Ovary (tissue), 7 donors: ENCODE measurements at regions not wholly inside any gene's neighbourhood (a gene's known extent, or its start where the extent isn't known, plus 50 kb on each side); places are given as distances from the start of the nearest gene placed in this dataset.

Experiments used
- DNase-seq, 5 donors: peaks; one replicate each; pipeline ENCODE4 v3.0.0-alpha.2; 2019 to 2020
- H3K27ac ChIP-seq, 2 donors: fragments of 200-600 bp; one replicate each; pipeline versions ENCODE4 v1.5.1 to v1.8.0; 2019 to 2022
- H3K27me3 ChIP-seq: fragments of 200-600 bp; one replicate; pipeline ENCODE4 v1.8.0; 2022
- H3K36me3 ChIP-seq: fragments of 200-600 bp; sonication (generic); one replicate; pipeline ENCODE4 v1.5.1; 2019
- H3K4me1 ChIP-seq: one replicate; pipeline ENCODE4 v1.8.1; 2013; ENCODE audit warnings: mild to moderate bottlenecking, moderate library complexity; ENCODE audit not compliant: insufficient read depth
- H3K4me3 ChIP-seq: fragments of 200-600 bp; sonication (generic); one replicate; pipeline ENCODE4 v1.5.1; 2017
- H3K9me3 ChIP-seq, 2 donors: fragments of 200-600 bp in 1 of 2; sonication (generic) in 1 of 2; one replicate each; pipeline versions ENCODE4 v1.5.1 to v1.8.1; 2013 to 2019; ENCODE audit warnings: mild to moderate bottlenecking in 1 of 2, moderate library complexity in 1 of 2
- EP300 ChIP-seq: sonication (generic); formaldehyde crosslinking; IDR thresholded peaks from one replicate; pipeline ENCODE4 v1.6.1; 2017; ENCODE audit warnings: antibody characterized with exemption
- POLR2A ChIP-seq: fragments of 450-650 bp; IDR thresholded peaks from one replicate; pipeline ENCODE4 v1.6.1; 2017; ENCODE audit warnings: antibody characterized with exemption, mild to moderate bottlenecking, moderate library complexity
- WGBS, 3 donors: extraction: QIAGEN DNeasy Blood & Tissue Kit in 1 of 3; methylation state at CpG; one replicate each; pipeline versions ENCODE4 v1.1.5 to v1.1.7; 2013 to 2017; 5-methylcytosine and 5-hydroxymethylcytosine counted together
- intact Hi-C, 4 donors: fragments of 100-400 bp; cut with DNase I; formaldehyde crosslinking; loops; one replicate each; pipeline versions ENCODE4 v1.11.0 to v1.15.1; 2022 to 2023
- TF ChIP-seq, protein P1 (sequence below), 3 donors: fragments of 450-650 bp in 2 of 3; fragments of 200-600 bp in 1 of 3; IDR thresholded peaks; one replicate each; pipeline versions ENCODE4 v1.5.1 to v1.8.0; 2016 to 2022; ENCODE audit warnings: antibody characterized with exemption in 3 of 3, mild to moderate bottlenecking in 1 of 3
- donor health status: DM: no; HTN: no; CAD: no; lungs with moderate emphysema.
- donor health status: DM: no; HTN: no; CAD: no.
- donor health status: Bipolar disorder and iron deficiency.
- donor health status: DM: no; HTN: no; CAD: no.
- donor health status: DM: yes; HTN: yes; CAD: no.

DNA sequence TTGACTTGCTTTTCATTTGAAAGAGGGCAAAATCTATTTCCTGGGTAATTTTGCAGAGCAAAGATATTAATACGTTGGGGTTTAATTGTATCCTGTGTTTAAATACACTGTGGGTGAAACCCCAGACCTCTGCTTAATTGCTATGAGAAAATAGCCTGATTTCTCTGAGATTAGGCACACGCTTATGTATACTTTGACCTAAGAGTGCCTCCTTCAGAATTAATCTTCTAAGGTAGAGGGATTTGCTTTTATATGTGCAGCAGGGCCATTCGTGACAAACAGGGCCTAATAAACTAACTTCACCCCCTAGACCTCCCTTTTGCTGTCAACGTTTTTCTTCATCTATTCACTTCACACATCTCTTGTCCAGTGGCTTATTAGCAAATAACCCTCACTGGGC lies 216.9 kb upstream of the ADGRL2 start:
- Histone ChIP-seq H3K4me3 (no peak overlapping the region), H3K9me3 (no peaks in the 10 kb centered on the region), H3K27ac (no peak overlapping the region), H3K27me3 (no peaks in the 10 kb centered on the region), H3K4me1 (no peaks in the 10 kb centered on the region), H3K36me3 (no peaks in the 10 kb centered on the region)
- TF ChIP-seq POLR2A = no peak
- no peak for TF ChIP-seq EP300
- TF ChIP-seq, protein P1, sequence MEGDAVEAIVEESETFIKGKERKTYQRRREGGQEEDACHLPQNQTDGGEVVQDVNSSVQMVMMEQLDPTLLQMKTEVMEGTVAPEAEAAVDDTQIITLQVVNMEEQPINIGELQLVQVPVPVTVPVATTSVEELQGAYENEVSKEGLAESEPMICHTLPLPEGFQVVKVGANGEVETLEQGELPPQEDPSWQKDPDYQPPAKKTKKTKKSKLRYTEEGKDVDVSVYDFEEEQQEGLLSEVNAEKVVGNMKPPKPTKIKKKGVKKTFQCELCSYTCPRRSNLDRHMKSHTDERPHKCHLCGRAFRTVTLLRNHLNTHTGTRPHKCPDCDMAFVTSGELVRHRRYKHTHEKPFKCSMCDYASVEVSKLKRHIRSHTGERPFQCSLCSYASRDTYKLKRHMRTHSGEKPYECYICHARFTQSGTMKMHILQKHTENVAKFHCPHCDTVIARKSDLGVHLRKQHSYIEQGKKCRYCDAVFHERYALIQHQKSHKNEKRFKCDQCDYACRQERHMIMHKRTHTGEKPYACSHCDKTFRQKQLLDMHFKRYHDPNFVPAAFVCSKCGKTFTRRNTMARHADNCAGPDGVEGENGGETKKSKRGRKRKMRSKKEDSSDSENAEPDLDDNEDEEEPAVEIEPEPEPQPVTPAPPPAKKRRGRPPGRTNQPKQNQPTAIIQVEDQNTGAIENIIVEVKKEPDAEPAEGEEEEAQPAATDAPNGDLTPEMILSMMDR (IDR thresholded peaks at IDR 0.05) = no peak
- intact Hi-C loops = no loop called here
- 30 to 57% (median 42%) methylated on average over 4 of the region's 4 CpGs for WGBS, 3 donors
- no peak for DNase-seq

DNA sequence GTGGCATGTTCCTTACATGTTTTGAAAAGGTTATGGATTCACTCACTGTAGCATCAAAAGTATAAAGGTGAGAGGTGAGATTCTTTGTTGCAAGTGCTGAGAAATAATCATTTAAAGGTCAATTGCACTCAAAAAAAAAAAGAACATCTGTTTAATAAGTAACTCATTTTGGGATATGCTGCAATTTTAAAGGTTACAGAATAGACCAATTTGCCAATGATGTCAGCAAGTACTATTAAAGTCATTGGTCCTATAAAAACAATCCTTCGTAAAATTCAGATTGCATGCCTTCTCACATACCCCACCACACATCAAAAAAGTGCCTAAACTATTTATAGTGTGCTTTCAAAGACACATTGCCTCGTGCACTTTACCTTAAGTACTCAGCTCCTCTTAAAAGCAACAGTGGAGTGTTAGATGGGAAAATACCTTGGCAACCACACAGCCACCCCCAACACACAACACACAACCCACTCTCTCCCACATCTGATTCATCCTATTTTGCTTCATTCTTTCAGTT lies 218.2 kb upstream of the ADGRL2 start:
- Histone ChIP-seq H3K4me1 (no peaks in the 10 kb centered on the region), H3K27ac (no peak overlapping the region), H3K36me3 (no peaks in the 10 kb centered on the region), H3K27me3 (no peaks in the 10 kb centered on the region), H3K9me3 (no peaks in the 10 kb centered on the region), H3K4me3 (no peak overlapping the region)
- no peak for DNase-seq
- intact Hi-C loops = no loop called here
- TF ChIP-seq, protein P1 (IDR thresholded peaks at IDR 0.05) = no peak
- 72 to 80% (median 75%) methylated on average over 2 of the region's 2 CpGs for WGBS, 3 donors

DNA sequence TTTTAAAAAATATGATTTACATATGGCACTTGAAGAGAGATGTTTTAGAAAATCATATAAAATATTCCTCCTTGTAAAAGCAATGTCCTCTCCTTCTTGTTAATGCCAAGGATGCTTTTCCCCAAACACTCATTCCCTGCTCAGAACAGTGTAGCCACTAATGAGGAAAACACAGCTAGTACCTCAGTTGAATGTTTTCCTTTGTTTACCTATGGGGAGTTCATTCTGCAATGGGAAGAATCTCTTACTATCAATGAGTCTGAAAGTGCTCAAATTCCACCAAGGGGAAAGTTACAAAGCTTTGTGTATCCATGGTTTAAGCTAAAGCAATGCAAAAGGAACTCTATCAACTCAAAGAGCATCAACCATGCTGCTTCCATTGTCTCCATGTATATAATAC lies 221.9 kb upstream of the ADGRL2 start:
- Histone ChIP-seq H3K27me3 (no peaks in the 10 kb centered on the region), H3K27ac (no peak overlapping the region), H3K4me1 (no peaks in the 10 kb centered on the region), H3K36me3 (no peaks in the 10 kb centered on the region), H3K4me3 (no peak overlapping the region), H3K9me3 (no peaks in the 10 kb centered on the region)
- TF ChIP-seq POLR2A = no peak
- TF ChIP-seq, protein P1 (IDR thresholded peaks at IDR 0.05) = no peak
- no peak for TF ChIP-seq EP300
- intact Hi-C loops = no loop called here
- DNase-seq = no peak

DNA sequence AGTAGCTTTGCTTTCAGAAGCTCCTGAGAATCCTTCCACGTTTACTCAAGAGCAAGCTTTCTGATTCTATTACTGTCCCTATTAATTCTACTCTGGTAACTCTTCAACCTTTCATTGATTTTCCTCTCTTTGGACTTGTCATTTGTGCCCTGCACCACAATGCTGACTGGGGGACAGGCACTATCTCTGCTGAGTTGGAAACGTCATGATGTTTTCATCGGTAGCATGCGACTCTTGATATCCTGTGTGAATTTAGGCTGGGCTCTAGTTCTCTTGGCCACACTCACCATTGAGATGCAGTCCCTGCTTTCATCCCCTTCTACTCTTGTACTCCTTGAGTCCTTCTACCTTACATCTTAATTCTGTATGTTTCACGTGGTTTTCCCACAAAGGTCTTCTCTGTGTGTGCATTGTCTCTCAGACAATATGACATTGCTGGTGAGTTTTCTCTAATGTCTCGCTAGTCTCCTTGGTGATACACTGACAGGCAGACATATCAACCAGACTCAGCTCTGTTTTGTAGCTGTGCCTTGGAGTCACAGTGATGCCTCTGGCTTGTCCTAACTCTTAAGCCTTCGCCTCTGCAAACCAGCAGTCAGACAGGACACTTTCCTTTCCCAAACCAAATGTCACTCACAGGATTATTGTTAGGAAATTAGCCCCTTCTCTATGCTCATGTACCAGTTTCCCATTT lies 223.6 kb upstream of the ADGRL2 start:
- no peak for DNase-seq
- H3K27ac ChIP-seq = no peak overlapping the region
- no peaks in the 10 kb centered on the region for H3K9me3 ChIP-seq
- intact Hi-C loops = no loop called here
- H3K36me3 ChIP-seq = no peaks in the 10 kb centered on the region
- TF ChIP-seq POLR2A = no peak
- no peak for TF ChIP-seq EP300
- TF ChIP-seq, protein P1 (IDR thresholded peaks at IDR 0.05) = no peak
- 91 to 95% (median 93%) methylated on average over 7 of the region's 7 CpGs for WGBS, 3 donors
- H3K4me1 ChIP-seq = no peaks in the 10 kb centered on the region
- H3K4me3 ChIP-seq = no peak overlapping the region
- H3K27me3 ChIP-seq = no peaks in the 10 kb centered on the region
